GM19463 (cell line): ENCODE measurements at regions not wholly inside any gene's neighbourhood (a gene's known extent, or its start where the extent isn't known, plus 50 kb on each side); places are given as distances from the start of the nearest gene placed in this dataset.

ENCODE experiments used
- ATAC-seq: cut with Tn5 transposase; IDR thresholded peaks from one replicate; pipeline ENCODE4 v1.9.1; 2021; ENCODE audit warnings: mild to moderate bottlenecking, moderate library complexity; ENCODE audit not compliant: unreplicated experiment

DNA sequence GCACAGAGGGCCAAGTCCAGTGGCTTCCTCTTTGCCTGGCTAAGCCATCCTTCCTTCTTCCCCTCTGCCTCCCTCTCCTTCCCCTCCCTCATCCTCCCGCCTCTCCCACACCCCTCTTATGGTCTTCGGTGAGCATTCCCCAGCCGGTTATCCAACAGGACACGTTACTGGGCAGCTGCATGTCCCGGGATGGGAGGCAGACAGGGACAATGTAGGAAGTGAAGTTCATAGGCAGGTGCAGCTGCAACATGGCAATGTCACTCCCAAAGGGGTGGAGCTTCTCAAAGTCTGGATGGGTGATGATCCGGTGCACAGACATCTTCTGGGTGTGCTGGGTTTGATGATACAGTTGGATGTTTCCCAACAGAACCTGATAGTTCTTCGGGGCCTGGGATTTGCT is 71.4 kb upstream of the SPTLC1 start:
- ATAC-seq = no peak

- no peak for ATAC-seq
These were observed 70.5 kb upstream of the SPTLC1 start for GRCh38 chr9:92185681-92186080.

- no peak for ATAC-seq
These were observed 69.9 kb upstream of the SPTLC1 start for GRCh38 chr9:92185096-92185495.

- ATAC-seq = no peak
These were observed 68.9 kb upstream of the SPTLC1 start for GRCh38 chr9:92184041-92184564.

- ATAC-seq = no peak
These were observed 68.2 kb upstream of the SPTLC1 start for GRCh38 chr9:92183449-92183848.

DNA sequence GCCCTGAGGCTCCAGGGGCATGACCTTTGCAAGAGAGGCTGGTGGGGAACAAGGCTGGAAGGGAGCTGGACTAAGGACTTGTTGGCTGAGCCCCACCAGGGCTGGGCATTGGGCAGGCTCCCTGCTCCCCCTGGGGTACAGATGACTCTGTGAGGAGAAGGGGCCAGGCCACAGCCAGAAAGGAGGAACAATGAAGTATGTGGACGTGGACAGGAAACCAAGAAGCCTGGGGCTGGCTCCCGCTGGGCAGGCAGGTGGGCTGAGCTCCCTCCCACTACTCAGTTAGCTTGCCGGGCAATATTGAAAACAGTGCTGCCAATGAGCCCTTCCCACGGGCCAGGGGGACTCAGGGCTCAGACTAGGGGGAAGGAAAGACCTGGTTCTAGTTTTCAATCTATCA is 66.1 kb upstream of the SPTLC1 start:
- ATAC-seq = no peak

DNA sequence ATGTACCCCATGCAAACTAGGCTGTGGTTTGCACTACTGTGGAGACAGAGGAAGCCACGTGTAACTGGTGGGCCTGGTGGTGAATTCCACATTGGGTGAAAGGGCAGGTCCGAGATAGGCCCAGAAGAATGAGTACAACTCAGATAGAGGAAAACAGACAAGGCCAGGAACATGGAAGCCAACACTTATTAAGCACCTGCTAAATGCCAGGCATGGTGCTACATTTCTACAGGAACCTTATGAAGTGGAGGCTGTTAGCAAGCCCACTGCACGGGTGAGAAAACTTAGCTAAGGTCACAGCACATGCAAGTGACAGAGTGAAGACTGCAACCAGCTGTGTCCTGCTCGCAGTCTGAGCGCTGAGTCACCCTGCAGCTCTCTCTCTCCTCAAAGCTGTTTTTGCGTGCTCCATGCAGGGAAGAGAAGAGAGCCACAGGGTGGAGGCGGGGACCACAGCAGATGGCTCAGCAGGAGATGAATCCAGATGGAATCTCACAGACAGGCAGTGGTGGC is 65.5 kb upstream of the SPTLC1 start:
- ATAC-seq = no peak

DNA sequence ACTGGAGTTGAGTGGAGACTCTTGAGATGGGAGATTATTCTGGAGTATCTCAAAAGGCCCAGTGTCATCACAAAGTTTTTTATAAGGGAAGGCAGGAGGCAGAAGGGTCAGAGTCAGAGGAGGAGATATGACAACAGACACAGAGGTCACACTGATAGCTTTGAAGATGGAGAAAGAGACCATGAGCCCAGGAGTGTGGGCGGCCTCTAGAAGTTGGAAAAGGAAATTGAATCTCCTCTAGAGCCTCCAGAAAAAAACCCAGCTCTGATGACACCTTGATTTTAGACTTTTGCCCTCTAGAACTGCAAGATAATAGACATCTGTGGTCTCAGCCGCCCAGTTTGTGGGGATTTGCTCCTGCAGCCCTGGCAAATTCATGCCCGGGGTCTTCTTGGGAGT is 64.8 kb upstream of the SPTLC1 start:
- ATAC-seq = no peak

DNA sequence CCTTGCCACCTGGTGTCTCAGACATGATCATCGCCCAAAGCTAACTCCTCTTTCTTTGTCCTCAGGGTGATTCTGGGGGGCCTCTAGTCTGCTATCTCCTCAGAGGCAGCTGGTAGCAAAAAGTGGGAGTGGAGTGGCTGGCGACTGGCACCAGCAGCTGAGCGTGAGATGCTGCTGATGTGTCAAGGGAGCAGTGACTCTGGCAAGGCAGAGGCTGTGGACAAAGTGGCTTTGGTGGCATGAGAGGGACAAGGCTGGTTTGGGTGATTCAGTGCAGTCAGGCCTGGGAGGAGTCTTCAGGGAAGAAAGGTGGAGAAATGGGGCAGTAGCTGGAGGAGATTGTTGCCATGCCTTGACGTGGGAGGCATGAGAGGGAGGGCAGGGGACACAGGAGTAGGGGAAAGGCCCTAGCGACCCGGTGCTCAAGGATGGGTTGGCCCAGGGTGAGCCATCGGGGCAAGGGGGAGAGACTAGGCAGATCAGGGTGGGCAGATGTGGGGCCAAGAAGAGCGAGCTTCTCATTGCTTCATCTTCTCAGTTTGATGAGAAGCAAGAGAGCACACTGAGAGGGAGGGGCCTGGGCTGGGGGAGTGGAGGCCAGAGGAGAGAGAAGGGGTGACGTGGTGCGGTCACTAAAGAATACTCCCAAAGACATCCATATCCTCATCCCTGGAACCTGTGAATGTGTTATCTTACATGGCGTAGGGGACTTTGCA is 64.2 kb upstream of the SPTLC1 start:
- no peak for ATAC-seq

GRCh38 chr9:92177591-92177990 is 62.4 kb upstream of the SPTLC1 start:
- no peak for ATAC-seq

DNA sequence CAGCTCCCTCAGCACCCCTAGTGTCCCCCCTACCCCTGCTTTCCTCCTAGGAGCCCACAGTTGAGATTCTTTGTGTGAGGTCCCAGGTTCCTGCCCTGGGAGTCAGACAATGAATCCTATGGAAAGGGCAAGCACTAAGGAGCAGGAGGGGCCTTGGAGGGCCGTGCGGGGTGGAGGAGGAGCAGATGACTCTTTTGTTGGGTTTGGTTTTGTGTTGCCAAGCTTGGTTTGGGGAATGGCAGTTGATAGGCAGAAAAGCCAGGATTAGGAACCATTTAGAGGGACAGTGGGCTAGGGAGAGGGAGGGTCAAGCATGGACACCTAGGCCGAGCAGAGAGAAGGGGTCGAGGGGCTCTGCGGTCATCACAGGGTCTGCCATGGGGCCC is 61.6 kb upstream of the SPTLC1 start:
- no peak for ATAC-seq

DNA sequence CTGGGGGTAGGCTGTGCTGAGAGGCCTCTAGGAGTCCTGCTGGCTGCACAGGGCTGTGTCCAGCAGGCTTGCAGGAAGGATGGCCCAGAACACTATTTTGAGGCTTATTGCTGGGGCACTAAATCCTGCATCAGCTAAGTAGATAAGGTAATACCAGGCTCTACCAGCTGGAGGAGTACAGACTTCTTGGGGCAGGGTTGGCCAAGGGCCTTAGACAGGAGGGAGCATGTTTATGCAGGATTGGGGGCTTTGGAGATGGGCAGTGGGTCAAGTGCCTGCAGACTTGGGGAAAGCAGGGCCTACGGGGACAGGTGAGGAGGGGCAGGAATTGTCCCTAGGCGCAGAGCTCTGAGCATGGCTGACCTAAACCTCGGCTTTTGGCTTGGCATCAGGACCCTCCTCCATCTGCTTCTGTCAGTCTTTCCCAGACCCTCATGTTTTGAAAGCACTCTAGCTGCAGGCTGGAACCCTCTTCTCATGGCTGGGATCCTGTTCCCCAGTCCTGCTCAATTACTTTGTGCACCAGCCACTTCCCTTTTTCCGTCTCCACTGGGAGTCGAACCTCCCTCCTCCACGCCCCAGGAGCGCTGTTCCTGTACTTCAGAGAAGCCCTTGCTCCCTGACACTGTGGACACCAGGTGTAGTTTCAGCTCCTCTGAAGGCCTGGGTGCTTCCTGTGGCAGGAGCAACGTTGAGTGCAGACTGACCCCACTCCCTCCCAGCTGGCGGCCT is 61.0 kb upstream of the SPTLC1 start:
- ATAC-seq = no peak

GRCh38 chr9:92175441-92175840 is 60.2 kb upstream of the SPTLC1 start:
- no peak for ATAC-seq

DNA sequence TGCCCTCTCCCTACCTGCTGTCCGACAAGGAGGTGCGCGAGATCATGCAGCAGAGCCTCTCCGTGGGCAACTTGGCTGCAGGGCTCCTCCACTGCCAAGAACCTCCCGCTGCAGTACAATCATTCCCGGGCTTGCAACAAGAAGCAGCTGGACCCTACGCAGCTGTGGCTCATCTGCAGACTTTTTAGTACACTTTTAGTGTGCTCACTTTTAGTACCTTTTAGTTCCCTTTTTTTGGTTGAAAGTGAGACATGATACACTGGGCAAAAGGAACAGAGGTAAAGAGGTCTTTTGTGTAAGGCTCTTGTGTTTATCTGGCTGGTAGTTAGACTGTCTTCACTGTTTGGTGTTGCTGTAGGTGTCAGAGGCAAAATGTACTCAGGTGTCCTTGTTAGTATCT is 58.1 kb upstream of the SPTLC1 start:
- ATAC-seq = no peak

- no peak for ATAC-seq
These were observed 56.6 kb upstream of the SPTLC1 start for GRCh38 chr9:92171822-92172221.

GRCh38 chr9:92171281-92171680 is 56.1 kb upstream of the SPTLC1 start:
- no peak for ATAC-seq

DNA sequence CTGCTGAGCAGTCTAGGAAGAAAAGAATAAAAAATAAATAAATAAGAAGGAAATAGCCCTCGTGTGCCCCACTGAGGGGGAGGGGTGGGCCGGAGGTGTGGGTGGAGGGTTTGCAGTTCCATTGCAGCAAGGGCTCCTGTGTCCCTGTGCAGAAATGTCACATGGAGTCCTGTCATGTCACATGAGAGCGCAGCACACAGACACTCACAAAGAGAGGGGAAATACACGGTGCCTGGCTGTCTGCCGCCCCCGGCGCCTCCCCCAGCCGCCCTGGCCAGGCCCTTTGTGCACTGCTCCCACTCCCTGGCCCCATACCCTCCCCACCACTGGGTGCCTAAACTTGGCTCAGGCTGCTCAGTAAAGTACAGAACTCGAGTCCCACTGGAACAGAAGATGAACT is 55.6 kb upstream of the SPTLC1 start:
- ATAC-seq = no peak

DNA sequence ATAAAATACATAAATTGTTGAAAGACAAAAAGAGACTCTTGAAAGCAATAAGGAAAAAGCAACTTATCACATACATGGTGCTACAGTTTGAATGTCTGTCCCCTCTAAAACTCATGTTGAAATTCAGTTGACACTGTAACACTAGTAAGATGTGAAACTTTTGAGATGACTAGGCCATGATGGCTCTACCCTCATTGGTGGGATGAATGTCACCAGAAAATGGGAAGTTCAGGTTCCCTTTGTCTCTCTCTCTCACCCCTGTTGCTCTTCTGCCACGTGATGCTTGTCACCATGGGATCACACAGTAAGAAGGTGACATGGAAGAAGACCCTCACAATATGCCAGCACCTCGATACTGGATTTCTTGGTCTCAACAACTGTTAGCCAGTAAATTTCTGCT is 50.3 kb upstream of the SPTLC1 start:
- ATAC-seq = no peak
